ENCODE measurements at regions not wholly inside any gene's neighbourhood (a gene's known extent, or its start where the extent isn't known, plus 50 kb on each side); places are given as distances from the start of the nearest gene placed in this dataset.

DNA sequence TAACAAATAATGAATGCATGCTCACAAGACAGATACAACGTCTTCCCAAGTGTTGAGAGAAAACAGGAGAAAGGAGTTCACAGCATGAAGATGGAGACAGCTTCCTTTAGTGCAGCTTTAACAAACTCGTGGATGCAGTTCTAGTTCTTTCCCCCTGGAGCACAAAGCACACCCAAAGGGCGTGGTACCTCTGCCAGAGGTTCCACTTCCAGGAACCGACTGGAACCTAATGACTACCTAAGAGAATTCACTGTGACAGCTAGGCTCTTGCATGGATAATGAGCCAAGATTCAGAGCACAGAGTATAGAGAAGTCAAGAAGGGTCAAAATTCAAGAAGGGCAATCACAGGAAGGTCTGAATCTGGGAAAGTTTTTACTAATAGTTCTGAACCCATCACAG lies 673.2 kb downstream of the XPNPEP1 start:
- no peak overlapping the region for H3K4me3 ChIP-seq
- H3K4me1 ChIP-seq: no peaks in the 10 kb centered on the region
- no peak overlapping the region for H3K27ac ChIP-seq (replicated peaks in 1 of 4)
- DNase-seq (ENCODE audit: extremely low spot score): no peak
- no peaks in the 10 kb centered on the region for H3K36me3 ChIP-seq
- no peaks in the 10 kb centered on the region for H3K27me3 ChIP-seq
- TF ChIP-seq, protein P1, sequence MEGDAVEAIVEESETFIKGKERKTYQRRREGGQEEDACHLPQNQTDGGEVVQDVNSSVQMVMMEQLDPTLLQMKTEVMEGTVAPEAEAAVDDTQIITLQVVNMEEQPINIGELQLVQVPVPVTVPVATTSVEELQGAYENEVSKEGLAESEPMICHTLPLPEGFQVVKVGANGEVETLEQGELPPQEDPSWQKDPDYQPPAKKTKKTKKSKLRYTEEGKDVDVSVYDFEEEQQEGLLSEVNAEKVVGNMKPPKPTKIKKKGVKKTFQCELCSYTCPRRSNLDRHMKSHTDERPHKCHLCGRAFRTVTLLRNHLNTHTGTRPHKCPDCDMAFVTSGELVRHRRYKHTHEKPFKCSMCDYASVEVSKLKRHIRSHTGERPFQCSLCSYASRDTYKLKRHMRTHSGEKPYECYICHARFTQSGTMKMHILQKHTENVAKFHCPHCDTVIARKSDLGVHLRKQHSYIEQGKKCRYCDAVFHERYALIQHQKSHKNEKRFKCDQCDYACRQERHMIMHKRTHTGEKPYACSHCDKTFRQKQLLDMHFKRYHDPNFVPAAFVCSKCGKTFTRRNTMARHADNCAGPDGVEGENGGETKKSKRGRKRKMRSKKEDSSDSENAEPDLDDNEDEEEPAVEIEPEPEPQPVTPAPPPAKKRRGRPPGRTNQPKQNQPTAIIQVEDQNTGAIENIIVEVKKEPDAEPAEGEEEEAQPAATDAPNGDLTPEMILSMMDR (IDR thresholded peaks at IDR 0.05): no peak
- TF ChIP-seq POLR2AphosphoS5 (IDR thresholded peaks at IDR 0.05) (no peak), POLR2A (IDR thresholded peaks at IDR 0.05; ENCODE audit: low read depth) (no peak), EP300 (IDR thresholded peaks at IDR 0.05) (no peak)
- WGBS: 70% methylated on average over 4 of the region's 4 CpGs
- intact Hi-C loops (cut with DNase I): no loop called here
- no peaks in the 10 kb centered on the region for H3K9me3 ChIP-seq

DNA sequence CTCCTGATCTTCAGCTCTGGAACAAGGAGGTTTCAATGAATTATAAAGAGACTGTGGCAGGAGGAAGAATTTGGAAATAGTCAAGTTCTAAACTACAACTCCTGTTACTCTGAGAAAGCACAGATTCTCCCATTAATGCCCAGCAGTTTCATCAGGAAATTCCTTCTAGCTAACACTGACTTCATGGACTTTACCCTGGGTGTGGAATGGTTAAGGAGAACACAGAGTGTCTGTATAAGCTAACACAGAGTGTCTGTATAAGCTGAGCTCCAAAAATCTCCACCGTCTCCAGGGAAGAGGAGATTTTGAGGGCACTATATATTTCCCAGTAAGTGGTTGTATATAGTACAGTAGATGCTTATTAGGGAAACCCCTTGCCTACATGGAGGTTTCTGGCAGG lies 675.5 kb downstream of the XPNPEP1 start:
- intact Hi-C loops (cut with DNase I): no loop called here
- TF ChIP-seq POLR2AphosphoS5 (IDR thresholded peaks at IDR 0.05): no peak
- no peak for TF ChIP-seq EP300 (IDR thresholded peaks at IDR 0.05)
- TF ChIP-seq, protein P1 (IDR thresholded peaks at IDR 0.05): no peak
- TF ChIP-seq POLR2A (IDR thresholded peaks at IDR 0.05; ENCODE audit: low read depth): no peak
- Histone ChIP-seq H3K9me3 (no peaks in the 10 kb centered on the region), H3K27ac (replicated peaks in 1 of 4) (no peak overlapping the region), H3K4me3 (no peak overlapping the region), H3K4me1 (no peaks in the 10 kb centered on the region), H3K36me3 (no peaks in the 10 kb centered on the region), H3K27me3 (no peaks in the 10 kb centered on the region)
- 70% methylated on average over 1 of the region's 1 CpG for WGBS
- no peak for DNase-seq (ENCODE audit: extremely low spot score)

DNA sequence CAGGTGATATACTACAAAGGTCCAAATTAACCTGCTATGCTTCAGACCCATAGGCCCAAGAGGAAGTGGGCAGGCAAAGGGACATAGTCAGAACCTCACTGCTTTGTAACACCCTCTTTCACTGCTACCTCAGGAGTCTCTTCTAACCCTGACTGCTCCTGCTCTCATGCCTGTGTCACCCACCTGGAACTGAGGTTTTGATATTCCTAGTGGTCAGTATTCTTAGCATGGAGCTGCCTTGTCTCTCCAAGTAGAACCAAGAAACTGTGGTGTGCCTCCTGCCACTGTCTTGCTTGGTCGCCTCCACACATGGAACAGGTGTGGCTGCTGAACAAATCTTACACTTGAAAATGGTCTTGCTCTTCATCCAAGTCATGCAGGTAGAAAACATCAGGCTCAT lies 677.5 kb downstream of the XPNPEP1 start:
- intact Hi-C loops (cut with DNase I): no loop called here
- no peak overlapping the region for H3K4me3 ChIP-seq
- WGBS: 86% methylated on average over 1 of the region's 1 CpG

DNA sequence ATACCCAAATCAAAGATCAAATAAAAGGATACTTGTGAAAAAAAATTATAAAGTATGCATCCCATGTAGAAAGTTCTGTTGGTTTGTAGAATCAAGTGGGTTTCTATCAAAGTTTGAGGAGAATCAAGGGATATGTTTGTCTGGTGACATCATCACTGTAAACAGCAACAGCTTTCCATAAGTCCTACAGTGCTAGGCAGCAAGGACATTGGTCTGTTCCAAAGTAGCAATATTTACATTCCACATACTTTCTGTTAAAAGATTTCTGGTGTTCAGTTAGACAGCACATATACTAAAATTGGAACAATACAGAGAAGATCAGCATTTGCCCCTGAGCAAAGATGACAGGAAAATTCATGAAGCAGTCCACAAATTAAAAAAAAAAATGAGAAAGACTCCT lies 683.9 kb downstream of the XPNPEP1 start:
- no peak for TF ChIP-seq POLR2AphosphoS5 (IDR thresholded peaks at IDR 0.05)
- TF ChIP-seq, protein P1 (IDR thresholded peaks at IDR 0.05): no peak
- no peak for TF ChIP-seq POLR2A (IDR thresholded peaks at IDR 0.05; ENCODE audit: low read depth)
- no peak for TF ChIP-seq EP300 (IDR thresholded peaks at IDR 0.05)
- Histone ChIP-seq H3K27ac (replicated peaks in 1 of 4) (no peak overlapping the region), H3K36me3 (no peaks in the 10 kb centered on the region), H3K4me3 (no peak overlapping the region), H3K9me3 (no peaks in the 10 kb centered on the region), H3K4me1 (peaks cover 0 to 12% (median 2%) of the 10 kb centered on the region in 4 donors), H3K27me3 (no peaks in the 10 kb centered on the region)
- DNase-seq (ENCODE audit: extremely low spot score): no peak
- intact Hi-C loops (cut with DNase I): no loop called here

More for the DNA sequence above, 677.5 kb downstream of the XPNPEP1 start:
- TF ChIP-seq POLR2AphosphoS5 (IDR thresholded peaks at IDR 0.05): no peak
- TF ChIP-seq, protein P1 (IDR thresholded peaks at IDR 0.05): no peak
- TF ChIP-seq EP300 (IDR thresholded peaks at IDR 0.05): no peak
- TF ChIP-seq POLR2A (IDR thresholded peaks at IDR 0.05; ENCODE audit: low read depth): no peak
- Histone ChIP-seq H3K36me3 (no peaks in the 10 kb centered on the region), H3K4me1 (no peaks in the 10 kb centered on the region), H3K27ac (replicated peaks in 1 of 4) (no peak overlapping the region), H3K27me3 (no peaks in the 10 kb centered on the region), H3K9me3 (no peaks in the 10 kb centered on the region)
- DNase-seq (ENCODE audit: extremely low spot score): no peak

DNA sequence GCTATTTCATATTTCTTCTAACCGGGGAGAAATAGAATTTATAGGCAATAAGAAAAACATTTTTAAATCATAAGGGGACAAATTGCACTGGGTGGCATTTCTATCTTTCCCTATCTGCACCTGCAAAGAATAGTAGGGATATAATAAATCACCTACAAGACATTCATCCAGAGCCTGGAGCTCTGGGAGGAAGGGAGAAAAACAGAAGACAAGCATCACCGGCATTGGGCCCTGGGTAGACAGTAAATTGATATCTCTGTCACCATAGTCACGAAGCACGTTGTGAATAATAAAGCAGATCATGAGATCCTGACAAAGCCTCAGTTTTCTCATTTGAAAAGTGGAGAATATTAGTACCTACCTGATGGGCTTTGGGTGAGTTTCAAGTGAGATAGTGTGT lies 685.6 kb downstream of the XPNPEP1 start:
- no peak overlapping the region for H3K4me3 ChIP-seq
- TF ChIP-seq POLR2AphosphoS5 (IDR thresholded peaks at IDR 0.05) (no peak), EP300 (IDR thresholded peaks at IDR 0.05) (no peak), POLR2A (IDR thresholded peaks at IDR 0.05; ENCODE audit: low read depth) (no peak)
- TF ChIP-seq, protein P1 (IDR thresholded peaks at IDR 0.05): no peak
- DNase-seq (ENCODE audit: extremely low spot score): no peak
- no peaks in the 10 kb centered on the region for H3K9me3 ChIP-seq
- intact Hi-C loops (cut with DNase I): no loop called here
- peaks cover 0 to 12% (median 2%) of the 10 kb centered on the region in 4 donors for H3K4me1 ChIP-seq
- H3K36me3 ChIP-seq: no peaks in the 10 kb centered on the region
- H3K27me3 ChIP-seq: no peaks in the 10 kb centered on the region
- H3K27ac ChIP-seq (replicated peaks in 1 of 4): no peak overlapping the region
- 76% methylated on average over 4 of the region's 4 CpGs for whole genome bisulfite sequencing
